Uterus (tissue), 3 donors: ENCODE measurements at regions not wholly inside any gene's neighbourhood (a gene's known extent, or its start where the extent isn't known, plus 50 kb on each side); places are given as distances from the start of the nearest gene placed in this dataset.

Source experiments
- DNase-seq, 2 donors: peaks; one replicate each; pipeline ENCODE4 v3.0.0-alpha.2; 2019 to 2020
- H3K27ac ChIP-seq, 2 donors: fragments of 200-600 bp; sonication (generic); 1 replicate in 1 of 2; 2 replicates in 1 of 2; pipeline ENCODE4 v1.5.1; 2016 to 2018
- H3K27me3 ChIP-seq, 2 donors: fragments of 200-600 bp; sonication (generic); one replicate each; pipeline ENCODE4 v1.5.1; 2018 to 2019; ENCODE audit warnings: control low read depth in 1 of 2
- H3K36me3 ChIP-seq, 2 donors: fragments of 200-600 bp; sonication (generic); one replicate each; pipeline ENCODE4 v1.5.1; 2019; ENCODE audit warnings: control low read depth in 1 of 2
- H3K4me1 ChIP-seq, 2 donors: fragments of 200-600 bp; sonication (generic); one replicate each; pipeline ENCODE4 v1.5.1; 2018 to 2019; ENCODE audit warnings: control low read depth in 1 of 2
- H3K4me3 ChIP-seq, 2 donors: fragments of 200-600 bp; sonication (generic); 1 replicate in 1 of 2; 2 replicates in 1 of 2; pipeline ENCODE4 v1.5.1; 2018 to 2019; ENCODE audit warnings: mild to moderate bottlenecking in 1 of 2
- H3K9me3 ChIP-seq, 2 donors: fragments of 200-600 bp; sonication (generic); one replicate each; pipeline ENCODE4 v1.5.1; 2019; ENCODE audit warnings: control low read depth in 1 of 2
- CTCF ChIP-seq, 4 experiments: fragments of 200-600 bp in 2 of 4; fragments of 450-650 bp in 2 of 4; sonication (generic) in 2 of 4; IDR thresholded peaks; one replicate each; pipeline ENCODE4 v1.5.1; 2016 to 2019; ENCODE audit warnings: antibody characterized with exemption in 4 of 4, mild to moderate bottlenecking in 2 of 4, moderate library complexity in 1 of 4
- POLR2A ChIP-seq, 2 donors: fragments of 450-650 bp; IDR thresholded peaks; one replicate each; pipeline ENCODE4 v1.6.1; 2016; ENCODE audit warnings: antibody characterized with exemption in 2 of 2, mild to moderate bottlenecking in 1 of 2, moderate library complexity in 1 of 2
- intact Hi-C: fragments of 100-400 bp; cut with DNase I; formaldehyde crosslinking; loops from one replicate; pipeline ENCODE4 v1.15.1; 2023; ENCODE audit warnings: low total_unique reads
- donor health status: DM: yes; HTN: yes; CAD: no.

DNA sequence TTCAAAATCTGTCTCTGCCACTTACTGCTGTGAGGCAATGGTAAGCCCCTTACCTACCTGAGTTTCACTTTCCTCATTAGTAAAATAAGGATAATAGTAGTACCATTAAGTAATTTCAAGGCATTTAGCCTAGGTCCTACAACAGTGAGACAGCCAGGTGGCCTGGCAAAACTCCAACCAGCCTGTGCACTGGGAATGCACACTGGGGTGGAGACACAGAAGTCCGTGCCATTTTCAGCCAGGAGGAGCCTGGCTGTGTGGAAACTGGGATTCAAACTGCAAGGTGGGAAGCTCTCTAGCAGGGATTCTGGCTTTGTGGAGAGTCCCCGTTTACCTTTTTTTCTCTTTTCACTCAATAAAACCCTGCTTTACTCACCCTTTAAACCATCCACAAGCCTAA lies 630.4 kb downstream of the PRELID2 start:
- intact Hi-C loops, result no loop called here
- Histone ChIP-seq H3K4me1 (no peaks in the 10 kb centered on the region), H3K27me3 (no peaks in the 10 kb centered on the region), H3K27ac (no peak overlapping the region), H3K4me3 (no peak overlapping the region), H3K36me3 (no peaks in the 10 kb centered on the region), H3K9me3 (no peaks in the 10 kb centered on the region)
- TF ChIP-seq CTCF (IDR thresholded peaks at IDR 0.05) (no peak), POLR2A (IDR thresholded peaks at IDR 0.05) (no peak)
- no peak for DNase-seq

- DNase-seq, result no peak
- no peak for TF ChIP-seq CTCF (IDR thresholded peaks at IDR 0.05)
- TF ChIP-seq POLR2A (IDR thresholded peaks at IDR 0.05), result no peak
- Histone ChIP-seq H3K27ac (no peak overlapping the region), H3K4me3 (no peak overlapping the region), H3K4me1 (no peaks in the 10 kb centered on the region), H3K9me3 (no peaks in the 10 kb centered on the region), H3K36me3 (no peaks in the 10 kb centered on the region), H3K27me3 (no peaks in the 10 kb centered on the region)
- intact Hi-C loops, result no loop called here
Observed at GRCh38 chr5:145203193-145203592, 631.9 kb downstream of the PRELID2 start.

GRCh38 chr5:145198525-145199260 lies 636.4 kb downstream of the PRELID2 start:
- Histone ChIP-seq H3K4me1 (no peaks in the 10 kb centered on the region), H3K36me3 (no peaks in the 10 kb centered on the region), H3K9me3 (no peaks in the 10 kb centered on the region), H3K27me3 (no peaks in the 10 kb centered on the region), H3K27ac (no peak overlapping the region), H3K4me3 (no peak overlapping the region)
- intact Hi-C loops, result no loop called here
- no peak for TF ChIP-seq CTCF (IDR thresholded peaks at IDR 0.05)
- TF ChIP-seq POLR2A (IDR thresholded peaks at IDR 0.05), result no peak
- DNase-seq, result no peak

- no peaks in the 10 kb centered on the region for H3K9me3 ChIP-seq
- no peaks in the 10 kb centered on the region for H3K4me1 ChIP-seq
- H3K27me3 ChIP-seq, result no peaks in the 10 kb centered on the region
- H3K27ac ChIP-seq, result no peak overlapping the region
- no peak for TF ChIP-seq CTCF (IDR thresholded peaks at IDR 0.05)
- TF ChIP-seq POLR2A (IDR thresholded peaks at IDR 0.05), result no peak
- DNase-seq, result no peak
- intact Hi-C loops, result no loop called here
- no peaks in the 10 kb centered on the region for H3K36me3 ChIP-seq
- no peak overlapping the region for H3K4me3 ChIP-seq
Observed at GRCh38 chr5:145189746-145190145, 645.4 kb downstream of the PRELID2 start.

DNA sequence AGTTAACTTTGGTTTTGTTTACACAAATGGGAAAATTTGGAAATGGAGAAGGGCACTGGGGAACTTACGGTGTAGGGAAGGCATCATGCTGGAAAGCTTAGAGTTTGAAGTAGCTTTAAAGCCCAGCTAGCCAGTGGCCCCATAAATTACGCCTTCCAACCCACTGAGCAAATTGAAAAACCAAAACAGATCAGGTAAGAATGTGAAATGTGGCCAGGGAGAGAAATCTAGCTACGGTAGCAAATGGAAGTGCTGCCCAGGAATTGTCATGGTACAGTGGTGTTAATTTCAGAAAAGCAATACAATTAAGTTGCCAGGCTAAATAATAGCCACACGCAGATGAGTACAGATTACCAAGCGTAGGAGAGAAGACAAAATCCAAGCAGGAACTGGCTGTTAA lies 654.8 kb downstream of the PRELID2 start:
- H3K9me3 ChIP-seq, result no peaks in the 10 kb centered on the region
- no peaks in the 10 kb centered on the region for H3K4me1 ChIP-seq
- H3K27me3 ChIP-seq, result no peaks in the 10 kb centered on the region
- intact Hi-C loops, result no loop called here
- TF ChIP-seq CTCF (IDR thresholded peaks at IDR 0.05) (no peak), POLR2A (IDR thresholded peaks at IDR 0.05) (no peak)
- H3K36me3 ChIP-seq, result no peaks in the 10 kb centered on the region
- no peak for DNase-seq
- H3K27ac ChIP-seq, result no peak overlapping the region
- no peak overlapping the region for H3K4me3 ChIP-seq
